PC-3 (cell line): ENCODE measurements at regions not wholly inside any gene's neighbourhood (a gene's known extent, or its start where the extent isn't known, plus 50 kb on each side); places are given as distances from the start of the nearest gene placed in this dataset.
A peak's percentile ranks its signal among the peaks of the same experiment; 100 is the strongest.
"Not testable (repeated sequence)": the region's sequence is repeated elsewhere in the genome, so short reads cannot be mapped to it uniquely, and the experiment has no call there.

Experiments
- ATAC-seq: fragments of 200-7000 bp; cut with Tn5 transposase; 2 replicates; pipeline ENCODE4 v1.9.1; 2020; ENCODE audit warnings: mild to moderate bottlenecking, moderate library complexity
- BruUV-seq: library from RNA; stranded (reverse); fragments of 400-500 nt; replicated peaks from 2 replicates; lab custom pipeline; 2021; lab: Mats Ljungman, UMichigan
- CTCF ChIA-PET: fragments of 300-600 bp; sonication (Branson Sonifier 250); formaldehyde crosslinking; loops from one replicate; lab custom pipeline; 2022; ENCODE audit warnings: antibody characterized with exemption; lab: Charles Lee
- POLR2A ChIA-PET: fragments of 300-600 bp; sonication (Branson Sonifier 250); formaldehyde crosslinking; loops from one replicate; lab custom pipeline; 2022; ENCODE audit warnings: antibody characterized with exemption; ENCODE audit not compliant: unreplicated experiment; lab: Charles Lee
- DNase-seq: peaks from one replicate; pipeline ENCODE4 v3.0.0-alpha.2; 2015
- H2AFZ ChIP-seq: fragments of 300-600 bp; sonication (generic); 2 replicates; pipeline ENCODE4 v1.6.0; 2016; ENCODE audit warnings: antibody characterized with exemption, low read length
- H3F3A ChIP-seq: fragments of 300-600 bp; sonication (generic); one replicate; pipeline ENCODE4 v1.6.0; 2017; ENCODE audit warnings: antibody characterized with exemption, low read length, control low read depth, mild to moderate bottlenecking; ENCODE audit not compliant: unreplicated experiment
- H3K27ac ChIP-seq: fragments of 300-600 bp; sonication (generic); 2 replicates; pipeline ENCODE4 v1.5.1; 2016; ENCODE audit warnings: mild to moderate bottlenecking, low read length
- H3K27me3 ChIP-seq: fragments of 300-600 bp; sonication (generic); 2 replicates; pipeline ENCODE4 v1.6.1; 2016; ENCODE audit warnings: low read length, mixed read lengths
- H3K36me3 ChIP-seq: fragments of 300-600 bp; sonication (generic); 2 replicates; pipeline ENCODE4 v1.6.1; 2016; ENCODE audit warnings: low read depth, mixed run types, low read length, mixed read lengths
- H3K4me1 ChIP-seq: fragments of 300-600 bp; sonication (generic); 2 replicates; pipeline ENCODE4 v1.5.1; 2016; ENCODE audit warnings: low read length; ENCODE audit not compliant: insufficient read depth
- H3K4me2 ChIP-seq: fragments of 300-600 bp; sonication (generic); 2 replicates; pipeline ENCODE4 v1.6.0; 2016; ENCODE audit warnings: low read length
- H3K4me3 ChIP-seq: fragments of 300-600 bp; sonication (generic); 2 replicates; pipeline ENCODE4 v1.5.1; 2016; ENCODE audit warnings: mild to moderate bottlenecking, low read length, mixed read lengths
- H3K79me2 ChIP-seq: fragments of 300-600 bp; sonication (generic); 2 replicates; pipeline ENCODE4 v1.6.1; 2017; ENCODE audit warnings: low read length, mixed read lengths
- H3K9ac ChIP-seq: fragments of 300-600 bp; sonication (generic); 2 replicates; pipeline ENCODE4 v1.6.0; 2016; ENCODE audit warnings: mild to moderate bottlenecking, low read length
- H3K9me2 ChIP-seq: fragments of 300-600 bp; sonication (generic); replicated peaks from 2 replicates; pipeline ENCODE4 v1.6.1; 2016; ENCODE audit warnings: mixed run types, low read length, mixed read lengths
- H3K9me3 ChIP-seq: fragments of 300-600 bp; sonication (generic); 2 replicates; pipeline ENCODE4 v1.6.1; 2016; ENCODE audit warnings: low read length, mixed read lengths
- H4K20me1 ChIP-seq: fragments of 300-600 bp; sonication (generic); 2 replicates; pipeline ENCODE4 v1.6.1; 2016; ENCODE audit warnings: low read length, mixed read lengths
- CTCF ChIP-seq: fragments of 300-600 bp; sonication (generic); conservative IDR thresholded peaks from 2 replicates; pipeline ENCODE4 v1.5.1; 2017; ENCODE audit warnings: antibody characterized with exemption, low read depth, mild to moderate bottlenecking, low read length
- EZH2 ChIP-seq: fragments of 300-600 bp; sonication (generic); IDR thresholded peaks from one replicate; pipeline ENCODE4 v1.6.1; 2017; ENCODE audit warnings: antibody characterized with exemption, mild to moderate bottlenecking, low read length; ENCODE audit not compliant: unreplicated experiment
- EZH2phosphoT487 ChIP-seq: fragments of 300-600 bp; sonication (generic); IDR thresholded peaks from 2 replicates; pipeline ENCODE4 v1.6.1; 2018; ENCODE audit warnings: mild to moderate bottlenecking, antibody characterized with exemption, low read length, borderline replicate concordance
- intact Hi-C: fragments of 100-400 bp; cut with micrococcal nuclease; formaldehyde crosslinking; loops from 2 replicates; pipeline ENCODE4 v1.9.0; 2023

GRCh38 chr6:33886673-33887144 is 82.9 kb upstream of the MLN start:
- Histone ChIP-seq H3K27me3 (peaks cover 33% of the 10 kb centered on the region), H3K4me1 (peaks cover 20% of the 10 kb centered on the region), H3K9me3 (no peaks in the 10 kb centered on the region), H2AFZ (no peak overlapping the region), H3F3A (no peaks in the 10 kb centered on the region), H3K79me2 (no peaks in the 10 kb centered on the region), H3K27ac (no peak overlapping the region), H3K4me3 (no peak overlapping the region), H3K9ac (no peak overlapping the region), H3K9me2 (no peaks in the 10 kb centered on the region), H3K36me3 (no peaks in the 10 kb centered on the region), H4K20me1 (no peaks in the 10 kb centered on the region), H3K4me2 (no peak overlapping the region)
- DNase-seq (peak; percentile 48), ATAC-seq (peak; percentile 76)
- ChIA-PET POLR2A (no interaction called here), CTCF (interaction anchor here (0.6 kb wide), 1 partner anchor 1050 kb away, joined by 3 read pairs; no protein-coding TSS in a partner anchor)
- TF ChIP-seq EZH2 (no peak), CTCF (no peak), EZH2phosphoT487 (no peak)
- BruUV-seq, result no TSS peak
- intact Hi-C loops, result no loop called here

- no TSS peak for BruUV-seq
- Histone ChIP-seq H3K79me2 (no peaks in the 10 kb centered on the region), H3K4me3 (no peak overlapping the region), H3K27ac (peak overlapping the region; percentile 52), H3K9me2 (no peaks in the 10 kb centered on the region), H3K9me3 (no peaks in the 10 kb centered on the region), H3K4me1 (peaks cover 20% of the 10 kb centered on the region), H4K20me1 (no peaks in the 10 kb centered on the region), H3K9ac (no peak overlapping the region; the same call in 1 of the 2 replicates), H3K36me3 (no peaks in the 10 kb centered on the region), H3K4me2 (peak overlapping the region; percentile 54), H3F3A (no peaks in the 10 kb centered on the region), H3K27me3 (peaks cover 22% of the 10 kb centered on the region), H2AFZ (no peak overlapping the region; the same call in 1 of the 2 replicates)
- DNase-seq, result peak; percentile 76
- ATAC-seq, result peak; percentile 87
- ChIA-PET POLR2A (no interaction called here), CTCF (interaction anchor here (0.6 kb wide), 1 partner anchor 1014 kb away, joined by 3 read pairs; no protein-coding TSS in a partner anchor)
- intact Hi-C loops, result no loop called here
- no peak for TF ChIP-seq EZH2phosphoT487
- no peak for TF ChIP-seq EZH2
- TF ChIP-seq CTCF, result no peak
Observed at GRCh38 chr6:33885132-33886057, 81.6 kb upstream of the MLN start.

- H3K36me3 ChIP-seq, POLR2A ChIA-PET, DNase-seq, BruUV-seq, CTCF ChIA-PET, ATAC-seq, H2AFZ ChIP-seq, H3K27ac ChIP-seq, H4K20me1 ChIP-seq, H3K4me2 ChIP-seq, H3K79me2 ChIP-seq, H3K9me3 ChIP-seq, H3K9me2 ChIP-seq, H3K9ac ChIP-seq, H3K4me3 ChIP-seq, H3F3A ChIP-seq, intact Hi-C loops, H3K27me3 ChIP-seq: not testable (repeated sequence)
- peaks cover 20% of the 10 kb centered on the region for H3K4me1 ChIP-seq
Observed at GRCh38 chr6:33883621-33884020, 79.8 kb upstream of the MLN start.
